A549 (cell line): ENCODE measurements at regions not wholly inside any gene's neighbourhood (a gene's known extent, or its start where the extent isn't known, plus 50 kb on each side); places are given as distances from the start of the nearest gene placed in this dataset.

Experiments
- ATAC-seq, 2 experiments: fragments of 200-7000 bp in 1 of 2; fragments of >200 bp in 1 of 2; cut with Nextera tagmentation in 1 of 2; cut with Tn5 transposase in 1 of 2; 3 replicates each; pipeline versions ENCODE4 v1.8.0 to v1.9.1; 2018 to 2020; ENCODE audit warnings: mild to moderate bottlenecking in 1 of 2, moderate library complexity in 1 of 2
- CTCF ChIA-PET: fragments of 300-600 bp; sonication (Branson Sonifier 250); formaldehyde crosslinking; extraction: SDS; loops from one replicate; lab custom pipeline; 2021; ENCODE audit warnings: antibody characterized with exemption, inconsistent platforms; lab: Yijun Ruan, JAX
- POLR2A ChIA-PET: fragments of 350-600 bp; formaldehyde crosslinking; extraction: SDS; loops from one replicate; lab custom pipeline; 2021; ENCODE audit warnings: antibody characterized with exemption, inconsistent platforms; lab: Yijun Ruan, JAX
- DNase-seq, 2 experiments: peaks; one replicate each; pipeline versions ENCODE4 v3.0.0 to v3.0.0-alpha.2; 2011 to 2016; ENCODE audit warnings: low read depth in 1 of 2, low spot score in 1 of 2
- FAIRE-seq: peaks from 2 replicates; lab custom pipeline; 2011; peaks lifted over from hg19 to GRCh38; lab: Jason Lieb, UNC
- H3K27ac ChIP-seq, 2 experiments: fragments of >200 bp; sonication (Bioruptor Twin); formaldehyde crosslinking; 3 replicates each; pipeline ENCODE4 v1.5.1; 2016 to 2017
- H3K4me1 ChIP-seq: fragments of >200 bp; sonication (Bioruptor Twin); formaldehyde crosslinking; 3 replicates; pipeline ENCODE4 v1.6.1; 2016
- H3K4me2 ChIP-seq: fragments of >200 bp; sonication (Bioruptor Twin); formaldehyde crosslinking; 3 replicates; pipeline ENCODE4 v1.6.1; 2016
- H3K4me3 ChIP-seq: fragments of >200 bp; sonication (Bioruptor Twin); formaldehyde crosslinking; 3 replicates; pipeline ENCODE4 v1.5.1; 2016
- H3K9me3 ChIP-seq: fragments of >200 bp; sonication (Bioruptor Twin); formaldehyde crosslinking; 3 replicates; pipeline ENCODE4 v1.6.1; 2016
- BHLHE40 ChIP-seq: IDR thresholded peaks from 2 replicates; pipeline ENCODE4 v1.6.1; 2012; ENCODE audit warnings: low read depth, low read length, inconsistent platforms
- CBX8 ChIP-seq: fragments of 200-600 bp; sonication (generic); IDR thresholded peaks from 2 replicates; pipeline ENCODE4 v1.6.1; 2016
- CEBPB ChIP-seq, 2 experiments: fragments of >200 bp in 1 of 2; sonication (Bioruptor Twin) in 1 of 2; formaldehyde crosslinking in 1 of 2; IDR thresholded peaks; 2 replicates each; pipeline ENCODE4 v1.6.1; 2012 to 2016
- CHD2 ChIP-seq: fragments of 150-350 bp; IDR thresholded peaks from 2 replicates; pipeline ENCODE4 v1.6.1; 2014; ENCODE audit warnings: low read length; ENCODE audit not compliant: partially characterized antibody
- CHD4 ChIP-seq: fragments of 200-600 bp; sonication (generic); IDR thresholded peaks from 2 replicates; pipeline ENCODE4 v1.6.1; 2016; ENCODE audit warnings: antibody characterized with exemption, mild to moderate bottlenecking, borderline replicate concordance
- EP300 ChIP-seq, 2 experiments: fragments of >200 bp; sonication (Bioruptor Twin); formaldehyde crosslinking; IDR thresholded peaks; 2 replicates in 1 of 2; 3 replicates in 1 of 2; pipeline ENCODE4 v1.6.1; 2016 to 2017
- ESRRA ChIP-seq: fragments of 150-350 bp; IDR thresholded peaks from 2 replicates; pipeline ENCODE4 v1.6.1; 2014; ENCODE audit warnings: mild to moderate bottlenecking, low read length, borderline replicate concordance
- FOXS1 ChIP-seq: fragments of 250-450 bp; sonication (Bioruptor Pico); IDR thresholded peaks from 2 replicates; pipeline ENCODE4 v1.5.0; 2020; ENCODE audit warnings: mild to moderate bottlenecking, moderate library complexity
- HEYL ChIP-seq: fragments of 250-450 bp; sonication (Bioruptor Pico); IDR thresholded peaks from 2 replicates; pipeline ENCODE4 v1.8.0; 2021; ENCODE audit warnings: mild to moderate bottlenecking, moderate library complexity
- JUN ChIP-seq, 2 experiments: fragments of >200 bp; sonication (Bioruptor Twin); formaldehyde crosslinking; IDR thresholded peaks; 2 replicates in 1 of 2; 3 replicates in 1 of 2; pipeline ENCODE4 v1.6.1; 2016 to 2017
- NFE2L2 ChIP-seq: fragments of 150-350 bp; conservative IDR thresholded peaks from 2 replicates; pipeline ENCODE4 v1.6.1; 2014; ENCODE audit warnings: low read length
- NPAS2 ChIP-seq: fragments of 250-450 bp; sonication (Bioruptor Pico); IDR thresholded peaks from 2 replicates; pipeline ENCODE4 v1.8.0; 2022; ENCODE audit warnings: mild to moderate bottlenecking, moderate library complexity, borderline replicate concordance
- PHF8 ChIP-seq: fragments of 200-600 bp; sonication (generic); IDR thresholded peaks from 2 replicates; pipeline ENCODE4 v1.6.1; 2016; ENCODE audit warnings: low read depth, mild to moderate bottlenecking, antibody characterized with exemption, moderate library complexity, borderline replicate concordance
- POLR2AphosphoS2 ChIP-seq: conservative IDR thresholded peaks from 2 replicates; pipeline ENCODE4 v1.6.1; 2012; ENCODE audit warnings: low read length, improper control_type of control experiment, inconsistent platforms
- RAD21 ChIP-seq, 2 experiments: fragments of >200 bp in 1 of 2; sonication (Bioruptor Twin) in 1 of 2; formaldehyde crosslinking in 1 of 2; IDR thresholded peaks in 1 of 2; conservative IDR thresholded peaks in 1 of 2; 2 replicates in 1 of 2; 3 replicates in 1 of 2; pipeline ENCODE4 v1.6.1; 2012 to 2018; ENCODE audit warnings: inconsistent platforms in 1 of 2
- RCOR1 ChIP-seq: fragments of 150-350 bp; IDR thresholded peaks from 2 replicates; pipeline ENCODE4 v1.6.1; 2014; ENCODE audit warnings: antibody characterized with exemption, low read length, low read depth
- SMC3 ChIP-seq: fragments of >200 bp; sonication (Bioruptor Twin); formaldehyde crosslinking; IDR thresholded peaks from 3 replicates; pipeline ENCODE4 v1.6.1; 2018; ENCODE audit warnings: inconsistent platforms
- TFCP2L1 ChIP-seq: fragments of 250-450 bp; sonication (Bioruptor Pico); IDR thresholded peaks from 2 replicates; pipeline ENCODE4 v1.5.0; 2021; ENCODE audit warnings: mild to moderate bottlenecking
- TP53 ChIP-seq: fragments of 250-450 bp; sonication (Bioruptor Pico); IDR thresholded peaks from 2 replicates; pipeline ENCODE4 v1.5.0; 2021; ENCODE audit warnings: mild to moderate bottlenecking, moderate library complexity
- WGBS: methylation state at CpG from one replicate; pipeline ENCODE4 v1.1.6; 2017; ENCODE audit errors: missing lambda C conversion rate; 5-methylcytosine and 5-hydroxymethylcytosine counted together
- TF ChIP-seq, protein P1 (sequence below): fragments of 150-350 bp; IDR thresholded peaks from 2 replicates; pipeline ENCODE4 v1.6.1; 2014; ENCODE audit warnings: low read depth, mild to moderate bottlenecking, low read length
- TF ChIP-seq, protein P2 (sequence below): IDR thresholded peaks from 2 replicates; pipeline ENCODE4 v1.6.1; 2012; ENCODE audit warnings: low read depth, borderline replicate concordance
- TF ChIP-seq, protein P3 (sequence below): fragments of >200 bp; sonication (Bioruptor Twin); formaldehyde crosslinking; IDR thresholded peaks from 2 replicates; pipeline ENCODE4 v1.6.1; 2016
- TF ChIP-seq, protein P4 (sequence below): fragments of 200-600 bp; sonication (generic); IDR thresholded peaks from 2 replicates; pipeline ENCODE4 v1.6.1; 2016; ENCODE audit warnings: antibody characterized with exemption, mild to moderate bottlenecking, moderate library complexity
- TF ChIP-seq, protein P5 (sequence below): fragments of 250-450 bp; sonication (Bioruptor Pico); IDR thresholded peaks from 2 replicates; pipeline ENCODE4 v1.5.0; 2021; ENCODE audit warnings: mild to moderate bottlenecking, moderate library complexity, borderline replicate concordance

DNA sequence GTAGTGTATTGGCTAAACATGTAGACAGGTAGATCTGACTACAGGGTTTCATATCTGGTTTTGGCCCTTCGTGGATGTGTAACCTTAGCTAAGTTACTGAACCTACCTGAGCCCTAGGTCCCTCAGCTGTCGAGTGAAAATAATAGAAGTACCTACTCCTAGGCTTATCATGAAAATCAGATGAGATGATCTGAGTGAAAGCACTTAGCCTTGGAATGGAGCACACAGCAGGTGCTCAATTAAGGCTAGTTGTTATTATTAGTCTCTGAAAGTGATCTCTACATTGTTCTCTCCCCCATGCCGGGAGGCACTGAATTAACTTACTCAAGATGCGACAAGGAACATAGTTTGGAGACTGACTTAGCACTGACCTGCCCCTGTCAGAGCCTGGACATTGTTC is 174.7 kb upstream of the ZNF217 start:
- no peak for TF ChIP-seq RCOR1
- no peak for TF ChIP-seq POLR2AphosphoS2
- TF ChIP-seq, protein P1, sequence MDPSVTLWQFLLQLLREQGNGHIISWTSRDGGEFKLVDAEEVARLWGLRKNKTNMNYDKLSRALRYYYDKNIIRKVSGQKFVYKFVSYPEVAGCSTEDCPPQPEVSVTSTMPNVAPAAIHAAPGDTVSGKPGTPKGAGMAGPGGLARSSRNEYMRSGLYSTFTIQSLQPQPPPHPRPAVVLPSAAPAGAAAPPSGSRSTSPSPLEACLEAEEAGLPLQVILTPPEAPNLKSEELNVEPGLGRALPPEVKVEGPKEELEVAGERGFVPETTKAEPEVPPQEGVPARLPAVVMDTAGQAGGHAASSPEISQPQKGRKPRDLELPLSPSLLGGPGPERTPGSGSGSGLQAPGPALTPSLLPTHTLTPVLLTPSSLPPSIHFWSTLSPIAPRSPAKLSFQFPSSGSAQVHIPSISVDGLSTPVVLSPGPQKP = no peak
- TF ChIP-seq PHF8 = no peak
- TF ChIP-seq, protein P2, sequence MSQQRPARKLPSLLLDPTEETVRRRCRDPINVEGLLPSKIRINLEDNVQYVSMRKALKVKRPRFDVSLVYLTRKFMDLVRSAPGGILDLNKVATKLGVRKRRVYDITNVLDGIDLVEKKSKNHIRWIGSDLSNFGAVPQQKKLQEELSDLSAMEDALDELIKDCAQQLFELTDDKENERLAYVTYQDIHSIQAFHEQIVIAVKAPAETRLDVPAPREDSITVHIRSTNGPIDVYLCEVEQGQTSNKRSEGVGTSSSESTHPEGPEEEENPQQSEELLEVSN = no peak
- TF ChIP-seq SMC3 = no peak
- TF ChIP-seq BHLHE40 = no peak
- TF ChIP-seq NFE2L2 = no peak
- TF ChIP-seq NPAS2 (CRISPR knock-in tag) = no peak
- TF ChIP-seq FOXS1 (CRISPR knock-in tag) = no peak
- TF ChIP-seq ESRRA = no peak
- no peak for TF ChIP-seq TP53 (CRISPR knock-in tag)
- no peak for TF ChIP-seq CHD4
- no peak for TF ChIP-seq CHD2
- TF ChIP-seq CBX8 = no peak
- WGBS = 61% methylated on average over 4 of the region's 4 CpGs
- ChIA-PET POLR2A (interaction anchor here (1.2 kb wide), 1 partner anchor 145 kb away, joined by 4 read pairs; no protein-coding TSS in a partner anchor), CTCF (interaction anchor here (1.0 to 1.4 kb wide), 2 partner anchors 12 to 172 kb away, joined by 3 to 6 read pairs; no protein-coding TSS in a partner anchor)
- Histone ChIP-seq H3K27ac (peak overlapping the region; percentile 79 to 92), H3K4me1 (peaks cover 68% of the 10 kb centered on the region), H3K4me2 (peak overlapping the region; percentile 73), H3K9me3 (no peaks in the 10 kb centered on the region), H3K4me3 (no peak overlapping the region)
- FAIRE-seq = no peak
- no peak for DNase-seq
- no peak for ATAC-seq

DNA sequence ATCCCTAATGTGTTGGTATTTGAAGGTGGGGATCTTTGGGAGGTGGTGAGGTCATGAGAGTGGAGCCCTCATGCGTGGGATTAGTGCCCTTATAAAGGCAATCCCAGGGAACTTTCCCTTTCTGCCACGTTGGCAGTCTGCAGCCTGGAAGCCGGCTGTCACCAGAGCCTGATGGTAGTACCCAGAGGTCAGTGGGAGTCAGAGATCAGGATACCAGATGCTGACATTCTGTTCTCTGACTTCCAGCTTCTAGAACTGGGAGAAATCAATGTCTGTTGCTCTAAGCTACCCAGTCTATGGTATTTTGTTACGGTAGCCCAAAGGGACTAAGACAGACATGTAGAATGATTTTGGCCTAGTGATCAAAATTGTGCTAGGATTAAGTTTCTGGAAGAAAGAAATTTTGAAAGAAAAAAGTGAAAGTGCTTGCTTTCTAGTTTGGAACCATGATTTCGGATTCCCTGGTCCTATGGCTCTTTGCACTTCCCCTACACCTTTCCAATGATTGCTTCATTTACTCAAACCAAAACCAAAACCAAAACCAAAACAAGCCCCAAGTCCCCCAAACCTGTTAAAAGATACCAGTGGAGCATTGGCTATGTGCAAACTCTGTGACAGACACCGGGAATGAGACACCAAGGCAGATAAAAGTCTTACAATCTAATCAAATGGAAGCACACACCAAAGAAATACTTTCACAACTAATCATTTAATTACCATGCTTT is 173.7 kb upstream of the ZNF217 start:
- peak overlapping the region; percentile 34; the same call in 2 of the 3 replicates for H3K4me2 ChIP-seq
- no peak for DNase-seq
- no peak for TF ChIP-seq JUN (IDR thresholded peaks at IDR 0.05)
- TF ChIP-seq, protein P2 = no peak
- TF ChIP-seq, protein P3, sequence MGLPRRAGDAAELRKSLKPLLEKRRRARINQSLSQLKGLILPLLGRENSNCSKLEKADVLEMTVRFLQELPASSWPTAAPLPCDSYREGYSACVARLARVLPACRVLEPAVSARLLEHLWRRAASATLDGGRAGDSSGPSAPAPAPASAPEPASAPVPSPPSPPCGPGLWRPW = no peak
- peaks cover 65% of the 10 kb centered on the region for H3K4me1 ChIP-seq
- CTCF ChIA-PET = interaction anchor here (1.0 kb wide), 1 partner anchor 17 kb away, joined by 3 read pairs; no protein-coding TSS in a partner anchor
- no peak for FAIRE-seq
- H3K9me3 ChIP-seq = no peaks in the 10 kb centered on the region
- WGBS = 86% methylated on average over 6 of the region's 6 CpGs
- peak overlapping the region; percentile 49 to 92 for H3K27ac ChIP-seq
- no peak overlapping the region for H3K4me3 ChIP-seq
- POLR2A ChIA-PET = interaction anchor here (0.5 kb wide), 1 partner anchor 90 kb away, joined by 4 read pairs; no protein-coding TSS in a partner anchor
- ATAC-seq = no peak

DNA sequence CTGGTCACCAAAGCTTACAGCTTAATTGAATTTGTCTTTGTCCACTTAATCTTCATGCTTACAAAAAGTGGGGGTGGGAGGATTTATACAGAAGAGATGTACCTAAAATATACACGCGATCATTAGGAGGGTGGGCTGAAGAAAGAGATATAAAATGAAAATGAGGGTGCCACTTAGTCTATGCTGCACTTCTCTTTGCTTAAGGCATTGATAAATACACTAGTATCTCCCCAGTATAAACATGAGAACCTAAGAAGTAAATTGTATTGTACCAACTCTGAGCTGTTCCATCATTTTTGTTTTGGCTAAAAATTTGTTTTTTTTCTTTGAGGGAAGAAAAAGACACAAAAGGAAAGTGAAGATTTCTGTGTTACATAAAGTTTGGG is 170.8 kb upstream of the ZNF217 start:
- Histone ChIP-seq H3K9me3 (no peaks in the 10 kb centered on the region), H3K4me1 (peaks cover 48% of the 10 kb centered on the region), H3K4me3 (peak overlapping the region; percentile 31; the same call in 2 of the 3 replicates), H3K4me2 (peak overlapping the region; percentile 90), H3K27ac (peak overlapping the region; percentile 92 to 94)
- WGBS = 8% methylated on average over 2 of the region's 2 CpGs
- ATAC-seq = peak; percentile 32 to 43; a peak in 4 of 6 replicates
- DNase-seq = no peak
- no peak for FAIRE-seq
- TF ChIP-seq RAD21 (conservative IDR thresholded peaks at IDR 0.05 in 1 of 2, IDR thresholded peaks at IDR 0.05 in 1 of 2) = no peak
- no peak for TF ChIP-seq EP300 (IDR thresholded peaks at IDR 0.05)
- TF ChIP-seq, protein P4, sequence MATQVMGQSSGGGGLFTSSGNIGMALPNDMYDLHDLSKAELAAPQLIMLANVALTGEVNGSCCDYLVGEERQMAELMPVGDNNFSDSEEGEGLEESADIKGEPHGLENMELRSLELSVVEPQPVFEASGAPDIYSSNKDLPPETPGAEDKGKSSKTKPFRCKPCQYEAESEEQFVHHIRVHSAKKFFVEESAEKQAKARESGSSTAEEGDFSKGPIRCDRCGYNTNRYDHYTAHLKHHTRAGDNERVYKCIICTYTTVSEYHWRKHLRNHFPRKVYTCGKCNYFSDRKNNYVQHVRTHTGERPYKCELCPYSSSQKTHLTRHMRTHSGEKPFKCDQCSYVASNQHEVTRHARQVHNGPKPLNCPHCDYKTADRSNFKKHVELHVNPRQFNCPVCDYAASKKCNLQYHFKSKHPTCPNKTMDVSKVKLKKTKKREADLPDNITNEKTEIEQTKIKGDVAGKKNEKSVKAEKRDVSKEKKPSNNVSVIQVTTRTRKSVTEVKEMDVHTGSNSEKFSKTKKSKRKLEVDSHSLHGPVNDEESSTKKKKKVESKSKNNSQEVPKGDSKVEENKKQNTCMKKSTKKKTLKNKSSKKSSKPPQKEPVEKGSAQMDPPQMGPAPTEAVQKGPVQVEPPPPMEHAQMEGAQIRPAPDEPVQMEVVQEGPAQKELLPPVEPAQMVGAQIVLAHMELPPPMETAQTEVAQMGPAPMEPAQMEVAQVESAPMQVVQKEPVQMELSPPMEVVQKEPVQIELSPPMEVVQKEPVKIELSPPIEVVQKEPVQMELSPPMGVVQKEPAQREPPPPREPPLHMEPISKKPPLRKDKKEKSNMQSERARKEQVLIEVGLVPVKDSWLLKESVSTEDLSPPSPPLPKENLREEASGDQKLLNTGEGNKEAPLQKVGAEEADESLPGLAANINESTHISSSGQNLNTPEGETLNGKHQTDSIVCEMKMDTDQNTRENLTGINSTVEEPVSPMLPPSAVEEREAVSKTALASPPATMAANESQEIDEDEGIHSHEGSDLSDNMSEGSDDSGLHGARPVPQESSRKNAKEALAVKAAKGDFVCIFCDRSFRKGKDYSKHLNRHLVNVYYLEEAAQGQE = no peak
- TF ChIP-seq CEBPB (IDR thresholded peaks at IDR 0.05) = no peak
- no peak for TF ChIP-seq FOXS1 (CRISPR knock-in tag)
- no peak for TF ChIP-seq HEYL (CRISPR knock-in tag)
- TF ChIP-seq TFCP2L1 (CRISPR knock-in tag) = no peak
- no peak for TF ChIP-seq JUN (IDR thresholded peaks at IDR 0.05)
- TF ChIP-seq CHD4 = no peak
- TF ChIP-seq, protein P5, sequence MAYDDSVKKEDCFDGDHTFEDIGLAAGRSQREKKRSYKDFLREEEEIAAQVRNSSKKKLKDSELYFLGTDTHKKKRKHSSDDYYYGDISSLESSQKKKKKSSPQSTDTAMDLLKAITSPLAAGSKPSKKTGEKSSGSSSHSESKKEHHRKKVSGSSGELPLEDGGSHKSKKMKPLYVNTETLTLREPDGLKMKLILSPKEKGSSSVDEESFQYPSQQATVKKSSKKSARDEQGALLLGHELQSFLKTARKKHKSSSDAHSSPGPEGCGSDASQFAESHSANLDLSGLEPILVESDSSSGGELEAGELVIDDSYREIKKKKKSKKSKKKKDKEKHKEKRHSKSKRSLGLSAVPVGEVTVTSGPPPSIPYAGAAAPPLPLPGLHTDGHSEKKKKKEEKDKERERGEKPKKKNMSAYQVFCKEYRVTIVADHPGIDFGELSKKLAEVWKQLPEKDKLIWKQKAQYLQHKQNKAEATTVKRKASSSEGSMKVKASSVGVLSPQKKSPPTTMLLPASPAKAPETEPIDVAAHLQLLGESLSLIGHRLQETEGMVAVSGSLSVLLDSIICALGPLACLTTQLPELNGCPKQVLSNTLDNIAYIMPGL (CRISPR knock-in tag) = no peak
- ChIA-PET CTCF (interaction anchor here (0.9 to 2.1 kb wide), 6 partner anchors 8 to 151 kb away, joined by 3 to 11 read pairs (median 4); no protein-coding TSS in a partner anchor), POLR2A (interaction anchor here (0.7 to 1.4 kb wide), 6 partner anchors 9 to 148 kb away, joined by 3 to 8 read pairs (median 3); no protein-coding TSS in a partner anchor)
